Fibroblast of skin of left biceps (primary cell): ENCODE measurements at regions not wholly inside any gene's neighbourhood (a gene's known extent, or its start where the extent isn't known, plus 50 kb on each side); places are given as distances from the start of the nearest gene placed in this dataset.
"Not testable (repeated sequence)": the region's sequence is repeated elsewhere in the genome, so short reads cannot be mapped to it uniquely, and the experiment has no call there.

Source experiments
- DNase-seq, 2 experiments: peaks; one replicate each; pipeline ENCODE4 v3.0.0-alpha.2; 2013; ENCODE audit warnings: low read depth in 2 of 2

GRCh38 chr3:84679211-84679610, 279.6 kb upstream of the CADM2 start:
- DNase-seq = no peak

DNA sequence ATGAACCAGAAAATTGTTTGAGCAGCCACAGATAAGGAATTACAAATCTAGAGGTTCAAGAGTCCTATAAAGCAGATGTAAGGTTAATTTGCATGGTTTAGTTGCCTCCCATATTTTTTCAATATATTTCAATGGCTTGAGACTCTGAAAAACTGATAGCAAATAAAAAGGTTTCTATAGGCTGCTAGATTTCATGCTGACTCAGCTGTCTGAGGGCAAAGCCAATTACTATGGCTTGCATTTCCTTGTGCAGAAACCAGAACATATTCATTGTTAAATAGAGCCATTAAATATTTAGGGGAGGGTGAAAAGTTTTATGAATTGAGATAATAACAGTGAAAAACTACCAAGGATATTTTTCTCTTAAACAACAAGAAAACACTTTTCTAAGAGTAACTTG, 278.1 kb upstream of the CADM2 start:
- no peak for DNase-seq

DNA sequence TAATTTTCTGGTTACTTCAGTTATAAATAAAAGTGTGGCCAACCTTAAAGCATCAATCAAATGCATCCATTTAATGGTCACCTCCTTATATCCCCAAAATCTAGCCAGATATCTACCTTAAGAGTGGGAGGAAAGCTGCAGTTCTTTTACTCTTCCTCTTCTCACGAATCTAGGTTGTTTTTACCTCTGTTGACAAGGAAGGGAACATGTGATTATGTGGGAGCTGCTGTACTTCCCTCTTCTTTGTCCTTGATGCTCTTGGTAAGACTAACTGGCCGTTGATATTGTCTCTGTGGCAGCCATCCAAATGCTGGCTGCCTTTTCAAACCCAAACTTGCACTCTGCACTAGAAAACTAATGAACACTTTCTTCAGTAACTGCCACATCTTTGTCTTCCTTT, 275.3 kb upstream of the CADM2 start:
- no peak for DNase-seq

- no peak for DNase-seq
Observed at GRCh38 chr3:84685467-84685866, 273.3 kb upstream of the CADM2 start.

- no peak for DNase-seq
Observed at GRCh38 chr3:84692261-84692660, 266.5 kb upstream of the CADM2 start.

- DNase-seq = not testable (repeated sequence)
Observed at GRCh38 chr3:84710288-84710687, 248.5 kb upstream of the CADM2 start.

GRCh38 chr3:84717894-84718293, 240.9 kb upstream of the CADM2 start:
- DNase-seq = no peak

- peak; percentile 74 for DNase-seq
Observed at GRCh38 chr3:84724877-84725276, 233.9 kb upstream of the CADM2 start.

- DNase-seq = no peak
Observed at GRCh38 chr3:84727616-84728015, 231.2 kb upstream of the CADM2 start.

DNA sequence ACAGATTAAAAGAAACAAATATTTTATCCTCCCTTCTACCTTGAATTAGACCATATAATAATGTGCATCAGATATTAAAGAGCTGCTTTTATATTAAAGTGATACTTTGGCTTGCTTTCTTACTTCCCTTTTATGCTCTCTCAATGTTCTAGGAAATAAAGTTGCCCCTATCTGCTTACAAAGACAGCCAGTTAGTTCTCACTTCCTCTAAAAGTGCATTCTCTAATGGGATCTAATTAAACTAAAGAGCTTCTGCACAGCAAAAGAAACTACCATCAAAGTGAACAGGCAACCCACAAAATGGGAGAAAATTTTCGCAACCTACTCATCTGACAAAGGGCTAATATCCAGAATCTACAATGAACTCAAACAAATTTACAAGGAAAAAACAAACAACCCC, 224.1 kb upstream of the CADM2 start:
- not testable (repeated sequence) for DNase-seq

DNA sequence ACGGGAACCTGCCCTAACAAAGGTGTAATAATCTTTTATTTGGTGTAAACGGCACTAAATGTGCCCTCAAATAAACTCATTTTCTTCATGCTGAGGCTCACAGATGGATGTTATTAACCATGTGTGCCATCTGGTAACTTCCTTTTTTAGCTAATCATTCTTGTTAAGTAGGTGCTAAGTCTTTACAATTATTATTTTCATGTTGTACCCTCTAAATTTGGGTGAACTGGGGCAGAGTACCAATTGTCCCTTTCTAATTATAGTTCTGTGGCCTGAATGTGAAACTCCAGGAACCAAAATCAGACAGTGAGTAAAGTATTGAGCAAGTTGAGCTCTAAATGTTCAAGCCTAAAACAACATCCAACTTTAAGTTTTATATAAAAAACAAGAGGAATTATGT, 220.7 kb upstream of the CADM2 start:
- DNase-seq = no peak

- DNase-seq = no peak
Observed at GRCh38 chr3:84742915-84743425, 215.8 kb upstream of the CADM2 start.

GRCh38 chr3:84744130-84744529, 214.7 kb upstream of the CADM2 start:
- no peak for DNase-seq

- no peak for DNase-seq
Observed at GRCh38 chr3:84755860-84756259, 202.9 kb upstream of the CADM2 start.

- DNase-seq = no peak
Observed at GRCh38 chr3:84759361-84759760, 199.4 kb upstream of the CADM2 start.

DNA sequence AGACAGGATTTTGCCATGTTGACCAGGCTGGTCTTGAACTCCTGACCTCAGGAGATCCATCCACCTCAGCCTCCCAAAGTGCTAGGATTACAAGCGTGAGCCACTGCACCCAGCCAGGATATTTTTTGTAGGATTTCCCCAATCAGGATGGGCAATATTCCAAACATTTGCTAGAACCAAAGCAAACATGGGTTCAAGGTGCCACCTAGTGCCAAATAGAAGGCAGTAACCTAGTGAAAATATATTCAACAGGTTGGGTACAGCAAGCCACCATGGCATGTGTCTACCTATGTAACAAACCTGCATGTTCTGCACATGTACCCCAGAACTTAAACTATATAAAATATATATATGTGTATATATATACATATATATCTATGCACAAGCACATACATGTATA, 185.9 kb upstream of the CADM2 start:
- no peak for DNase-seq

DNA sequence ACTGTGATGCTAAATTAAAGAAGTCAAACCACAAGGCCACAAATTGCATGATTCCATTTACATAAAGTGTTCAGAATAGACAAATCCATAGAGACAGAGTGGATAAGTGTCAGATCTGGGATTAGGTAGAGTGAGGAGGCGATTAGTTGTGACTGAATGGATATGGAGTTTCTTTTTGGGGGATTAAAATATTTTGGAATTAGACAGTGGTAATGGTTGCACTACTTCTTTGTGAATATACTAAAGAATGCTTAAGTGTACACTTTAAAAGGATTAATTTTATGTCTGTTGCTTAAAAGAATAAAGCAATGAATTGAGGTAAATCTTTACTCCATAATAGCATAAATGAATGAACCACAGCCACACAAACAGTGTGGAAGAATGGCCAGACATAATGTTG, 175.5 kb upstream of the CADM2 start:
- DNase-seq = no peak

DNA sequence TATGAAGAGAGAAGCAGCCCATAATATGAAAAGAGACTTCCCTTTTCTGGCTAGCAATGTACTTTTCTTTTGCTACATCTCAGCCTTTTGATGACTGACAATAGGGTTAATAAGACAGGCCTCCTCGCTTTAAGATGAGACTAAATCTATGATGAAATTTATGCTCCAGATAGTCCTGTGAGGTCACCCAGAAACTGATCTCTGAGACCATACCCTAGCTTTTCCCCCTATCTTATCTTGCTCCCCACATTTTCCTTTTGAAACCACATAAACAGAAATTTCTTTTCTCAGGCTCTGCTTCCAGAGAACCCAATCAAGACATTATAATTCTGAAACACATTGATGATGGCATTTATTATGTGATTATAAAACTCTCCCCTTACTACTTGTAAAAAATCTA, 168.8 kb upstream of the CADM2 start:
- no peak for DNase-seq

DNA sequence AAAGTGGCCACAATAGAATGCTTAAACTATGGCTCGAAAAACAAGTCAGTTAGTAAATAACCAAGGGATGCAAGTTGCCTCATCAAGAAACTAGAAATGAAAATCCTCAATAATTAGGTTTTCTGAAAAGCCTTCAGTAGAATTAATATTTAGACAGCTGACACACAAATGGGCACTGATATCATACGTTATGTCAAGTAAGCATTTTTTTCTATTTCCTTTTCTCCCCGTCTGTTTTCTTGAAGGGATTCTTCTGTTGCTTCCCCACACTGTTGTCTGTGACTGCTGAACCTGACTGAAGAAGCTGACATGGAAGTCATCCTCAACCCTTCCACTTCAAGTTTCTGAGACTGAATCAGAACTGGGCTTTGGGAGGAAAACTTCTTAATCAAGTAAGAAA, 151.8 kb upstream of the CADM2 start:
- DNase-seq = no peak

GRCh38 chr3:84820126-84820525, 138.7 kb upstream of the CADM2 start:
- DNase-seq = no peak

GRCh38 chr3:84820906-84821305, 137.9 kb upstream of the CADM2 start:
- no peak for DNase-seq

DNA sequence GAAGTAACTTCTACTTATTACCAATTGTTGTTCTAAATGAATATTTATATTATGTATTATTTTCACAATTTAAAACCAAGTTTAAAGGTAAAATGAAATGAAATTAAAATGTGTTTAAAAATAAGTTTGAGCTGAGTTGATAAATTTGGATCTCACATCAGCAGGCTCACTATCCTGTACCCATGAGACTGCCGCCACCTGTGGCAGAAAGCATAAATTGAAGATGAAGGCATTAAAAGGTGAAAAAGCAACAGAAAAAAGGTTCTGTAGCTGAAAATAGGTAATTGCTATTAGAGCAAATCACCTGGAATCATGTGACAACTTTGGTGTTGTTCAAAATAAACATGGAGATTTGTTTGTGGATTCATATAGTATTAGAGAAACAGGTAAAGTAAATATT, 133.0 kb upstream of the CADM2 start:
- no peak for DNase-seq

GRCh38 chr3:84830476-84830875, 128.3 kb upstream of the CADM2 start:
- no peak for DNase-seq

GRCh38 chr3:84835366-84835765, 123.4 kb upstream of the CADM2 start:
- DNase-seq = no peak

- no peak for DNase-seq
Observed at GRCh38 chr3:84836961-84837360, 121.8 kb upstream of the CADM2 start.
